ENCODE measurements at regions not wholly inside any gene's neighbourhood (a gene's known extent, or its start where the extent isn't known, plus 50 kb on each side); places are given as distances from the start of the nearest gene placed in this dataset.
"Not testable (repeated sequence)": the region's sequence is repeated elsewhere in the genome, so short reads cannot be mapped to it uniquely, and the experiment has no call there.

- Histone ChIP-seq H3K4me2 (peak overlapping the region; percentile 15; the same call in 1 of the 2 replicates), H3K4me1 (peaks cover 30% of the 10 kb centered on the region), H3K27ac (no peak overlapping the region), H3K4me3 (no peak overlapping the region), H4K20me1 (no peaks in the 10 kb centered on the region), H3K36me3 (no peaks in the 10 kb centered on the region), H3K27me3 (no peaks in the 10 kb centered on the region), H3K9ac (no peak overlapping the region), H3K9me3 (no peaks in the 10 kb centered on the region)
- no peak for TF ChIP-seq Cebpa-rat (IDR thresholded peaks at IDR 0.05)
These were observed 185.6 kb upstream of the PRSS58 start for GRCh38 chr7:142443216-142444010.

GRCh38 chr7:142442396-142442795 lies 184.5 kb upstream of the PRSS58 start:
- Histone ChIP-seq H3K27me3 (no peaks in the 10 kb centered on the region), H4K20me1 (no peaks in the 10 kb centered on the region), H3K4me2 (no peak overlapping the region), H3K4me1 (peaks cover 30% of the 10 kb centered on the region), H3K9me3 (no peaks in the 10 kb centered on the region), H3K36me3 (no peaks in the 10 kb centered on the region), H3K9ac (no peak overlapping the region), H3K4me3 (no peak overlapping the region), H3K27ac (no peak overlapping the region)
- no peak for TF ChIP-seq Cebpa-rat (IDR thresholded peaks at IDR 0.05)

- no peak overlapping the region for H3K9ac ChIP-seq
- H3K27me3 ChIP-seq, result no peaks in the 10 kb centered on the region
- peaks cover 30% of the 10 kb centered on the region for H3K4me1 ChIP-seq
- H3K4me3 ChIP-seq, result no peak overlapping the region
- no peak overlapping the region for H3K27ac ChIP-seq
- H3K36me3 ChIP-seq, result no peaks in the 10 kb centered on the region
- no peaks in the 10 kb centered on the region for H4K20me1 ChIP-seq
- H3K9me3 ChIP-seq, result peaks cover 3% of the 10 kb centered on the region
- peak overlapping the region; percentile 68 for H3K4me2 ChIP-seq
- no peak for TF ChIP-seq Cebpa-rat (IDR thresholded peaks at IDR 0.05)
These were observed 183.1 kb upstream of the PRSS58 start for GRCh38 chr7:142440906-142441411.

GRCh38 chr7:142440219-142440905 lies 182.5 kb upstream of the PRSS58 start:
- Histone ChIP-seq H3K4me3 (no peak overlapping the region), H3K27me3 (no peaks in the 10 kb centered on the region), H3K9me3 (peaks cover 9% of the 10 kb centered on the region), H3K9ac (no peak overlapping the region), H3K4me1 (peaks cover 30% of the 10 kb centered on the region), H3K4me2 (peak overlapping the region; percentile 68), H4K20me1 (no peaks in the 10 kb centered on the region), H3K36me3 (no peaks in the 10 kb centered on the region), H3K27ac (no peak overlapping the region)
- no peak for TF ChIP-seq Cebpa-rat (IDR thresholded peaks at IDR 0.05)

- Histone ChIP-seq H3K4me3 (no peak overlapping the region), H3K4me1 (peaks cover 30% of the 10 kb centered on the region), H3K36me3 (no peaks in the 10 kb centered on the region), H3K27ac (no peak overlapping the region), H3K4me2 (peak overlapping the region; percentile 68), H3K27me3 (no peaks in the 10 kb centered on the region), H3K9me3 (peaks cover 13% of the 10 kb centered on the region), H3K9ac (no peak overlapping the region), H4K20me1 (no peaks in the 10 kb centered on the region)
- TF ChIP-seq Cebpa-rat (IDR thresholded peaks at IDR 0.05), result no peak
These were observed 181.9 kb upstream of the PRSS58 start for GRCh38 chr7:142439739-142440138.

GRCh38 chr7:142438923-142439515 lies 181.2 kb upstream of the PRSS58 start:
- Histone ChIP-seq H3K4me3 (no peak overlapping the region), H3K4me2 (peak overlapping the region; percentile 68; the same call in 1 of the 2 replicates), H3K36me3 (no peaks in the 10 kb centered on the region), H3K4me1 (peaks cover 30% of the 10 kb centered on the region), H4K20me1 (no peaks in the 10 kb centered on the region), H3K9ac (no peak overlapping the region), H3K27ac (no peak overlapping the region), H3K27me3 (no peaks in the 10 kb centered on the region), H3K9me3 (peaks cover 13% of the 10 kb centered on the region)
- no peak for TF ChIP-seq Cebpa-rat (IDR thresholded peaks at IDR 0.05)

GRCh38 chr7:142438235-142438922 lies 180.5 kb upstream of the PRSS58 start:
- peaks cover 24% of the 10 kb centered on the region for H3K4me1 ChIP-seq

GRCh38 chr7:142437741-142438140 lies 179.9 kb upstream of the PRSS58 start:
- Histone ChIP-seq H3K27ac (no peak overlapping the region), H3K9me3 (peaks cover 13% of the 10 kb centered on the region), H3K4me2 (no peak overlapping the region), H3K27me3 (no peaks in the 10 kb centered on the region), H3K4me1 (peaks cover 24% of the 10 kb centered on the region), H3K4me3 (no peak overlapping the region), H4K20me1 (no peaks in the 10 kb centered on the region), H3K36me3 (no peaks in the 10 kb centered on the region), H3K9ac (no peak overlapping the region)
- TF ChIP-seq Cebpa-rat (IDR thresholded peaks at IDR 0.05), result no peak

More at GRCh38 chr7:142438235-142438922, 180.5 kb upstream of the PRSS58 start:
- Histone ChIP-seq H3K36me3 (no peaks in the 10 kb centered on the region), H3K9ac (no peak overlapping the region), H3K4me2 (no peak overlapping the region), H4K20me1 (no peaks in the 10 kb centered on the region), H3K9me3 (peaks cover 13% of the 10 kb centered on the region), H3K27ac (no peak overlapping the region), H3K4me3 (no peak overlapping the region), H3K27me3 (no peaks in the 10 kb centered on the region)
- no peak for TF ChIP-seq Cebpa-rat (IDR thresholded peaks at IDR 0.05)

GRCh38 chr7:142436601-142437000 lies 178.7 kb upstream of the PRSS58 start:
- H3K9ac ChIP-seq, result no peak overlapping the region
- H3K27ac ChIP-seq, result no peak overlapping the region

GRCh38 chr7:142435606-142436005 lies 177.7 kb upstream of the PRSS58 start:
- H3K9ac ChIP-seq, H4K20me1 ChIP-seq, H3K27me3 ChIP-seq, H3K36me3 ChIP-seq, H3K4me2 ChIP-seq, H3K4me3 ChIP-seq, H3K27ac ChIP-seq: not testable (repeated sequence)
- Histone ChIP-seq H3K9me3 (peaks cover 13% of the 10 kb centered on the region), H3K4me1 (peaks cover 15% of the 10 kb centered on the region)

More at GRCh38 chr7:142436601-142437000, 178.7 kb upstream of the PRSS58 start:
- Histone ChIP-seq H3K36me3 (no peaks in the 10 kb centered on the region), H3K4me1 (peaks cover 24% of the 10 kb centered on the region), H4K20me1 (no peaks in the 10 kb centered on the region), H3K27me3 (no peaks in the 10 kb centered on the region), H3K9me3 (peaks cover 13% of the 10 kb centered on the region), H3K4me2 (no peak overlapping the region), H3K4me3 (no peak overlapping the region)
- no peak for TF ChIP-seq Cebpa-rat (IDR thresholded peaks at IDR 0.05)

Measured in BLaER1 (cell line).